Heart left ventricle (tissue), 13 donors: ENCODE measurements at regions not wholly inside any gene's neighbourhood (a gene's known extent, or its start where the extent isn't known, plus 50 kb on each side); places are given as distances from the start of the nearest gene placed in this dataset.

Source experiments
- CTCF ChIP-seq, 12 donors: fragments of 200-600 bp; sonication (generic) in 4 of 12; IDR thresholded peaks; one replicate each; pipeline versions ENCODE4 v1.5.0 to v1.8.0; 2018 to 2022; ENCODE audit warnings: antibody characterized with exemption in 12 of 12, mild to moderate bottlenecking in 5 of 12
- POLR2A ChIP-seq, 2 donors: fragments of 450-650 bp; IDR thresholded peaks; one replicate each; pipeline ENCODE4 v1.6.1; 2017; ENCODE audit warnings: antibody characterized with exemption in 2 of 2, mild to moderate bottlenecking in 2 of 2, moderate library complexity in 2 of 2
- donor health status: ischemic (EF 13 %, LVEDD 7.1; RV severe dilation, severe dysfunction).
- donor health status: DM: no; HTN: yes; CAD: no.
- donor health status: DM: no; HTN: no; CAD: no.
- donor health status: ischemic (EF 25% LVEDD 6.9; RV normal size, moderate dysfunction).
- donor health status: ischemic (EF 25% LVEDD 5.7; RV mildly dilated, moderate dysfunction).
- donor health status: ischemic (EF 35%, LVEDD 5.7; RV mildly dilated, moderate dysfunction).
- donor health status: nonischemic (EF 11% LVEDD 7.7; RV severe dilation, severe dysfunction).
- donor health status: DM: yes; HTN: yes; CAD: no.
- donor health status: PGD.
- donor health status: ischemic (EF 29% LVEDD 5.4; RV normal size, mild dysfunction).
- donor health status: nonischemic (EF 23%, LVEDD 6.1; RV moderate dilation, normal function).

GRCh38 chr20:56797023-56797422, 167.9 kb downstream of the TFAP2C start:
- TF ChIP-seq CTCF (IDR thresholded peaks at IDR 0.05): no peak
- TF ChIP-seq POLR2A (IDR thresholded peaks at IDR 0.05): no peak
